ENCODE measurements at regions not wholly inside any gene's neighbourhood (a gene's known extent, or its start where the extent isn't known, plus 50 kb on each side); places are given as distances from the start of the nearest gene placed in this dataset.

GRCh38 chr6:105746130-105746505, 340.0 kb upstream of the PRDM1 start:
- no peak for TF ChIP-seq CTCF (IDR thresholded peaks at IDR 0.05)
- TF ChIP-seq EZH2phosphoT487 (IDR thresholded peaks at IDR 0.05) = no peak

All from neural progenitor cell (in vitro differentiated cells).